ENCODE measurements at regions not wholly inside any gene's neighbourhood (a gene's known extent, or its start where the extent isn't known, plus 50 kb on each side); places are given as distances from the start of the nearest gene placed in this dataset.

DNA sequence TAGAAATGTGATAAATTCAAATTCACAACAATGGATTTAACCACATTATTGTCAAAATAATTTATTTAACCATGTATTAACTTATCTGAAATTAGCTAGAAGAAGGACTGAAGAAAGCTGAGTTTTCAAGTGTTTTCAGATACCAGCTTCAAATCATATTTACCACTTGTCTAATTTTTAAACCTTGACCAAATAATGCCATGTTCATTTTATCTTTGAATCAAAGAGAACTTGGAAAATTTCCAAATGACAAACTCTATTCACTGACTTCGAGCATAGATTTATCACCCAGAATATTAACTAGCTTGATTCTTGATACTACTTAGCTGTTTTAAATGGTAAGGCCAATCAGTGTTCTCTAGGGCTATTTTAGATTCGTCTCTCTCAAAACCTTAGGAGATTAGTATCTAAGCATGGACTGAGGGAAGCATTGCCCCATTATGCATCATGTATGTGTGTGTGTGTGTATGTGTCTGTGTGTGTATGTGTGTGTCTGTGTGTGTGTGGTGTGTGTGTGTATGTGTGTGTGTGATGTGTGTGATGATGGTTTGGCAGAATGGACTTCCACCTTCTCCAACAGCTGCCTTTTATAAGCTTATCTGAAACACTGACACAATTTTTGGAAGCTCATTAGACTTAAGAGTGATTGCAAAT is 667.5 kb upstream of the FANCL start:
- no peak overlapping the region for H3K27ac ChIP-seq (ENCODE audit: low read length)
- no peaks in the 10 kb centered on the region for H3K9me3 ChIP-seq (ENCODE audit: control insufficient read depth in 1 of 2, low read length in 2 of 2)
- H3K27me3 ChIP-seq (ENCODE audit: low read depth, low read length): no peaks in the 10 kb centered on the region
- H3K4me3 ChIP-seq (ENCODE audit: low read depth in 1 of 2, low read length in 2 of 2): no peak overlapping the region
- H3K36me3 ChIP-seq (ENCODE audit: control insufficient read depth in 1 of 2, insufficient read depth in 2 of 2, low read length in 2 of 2): no peaks in the 10 kb centered on the region
- H3K4me1 ChIP-seq (ENCODE audit: control insufficient read depth in 1 of 2, insufficient read depth in 2 of 2, low read length in 2 of 2): no peaks in the 10 kb centered on the region

DNA sequence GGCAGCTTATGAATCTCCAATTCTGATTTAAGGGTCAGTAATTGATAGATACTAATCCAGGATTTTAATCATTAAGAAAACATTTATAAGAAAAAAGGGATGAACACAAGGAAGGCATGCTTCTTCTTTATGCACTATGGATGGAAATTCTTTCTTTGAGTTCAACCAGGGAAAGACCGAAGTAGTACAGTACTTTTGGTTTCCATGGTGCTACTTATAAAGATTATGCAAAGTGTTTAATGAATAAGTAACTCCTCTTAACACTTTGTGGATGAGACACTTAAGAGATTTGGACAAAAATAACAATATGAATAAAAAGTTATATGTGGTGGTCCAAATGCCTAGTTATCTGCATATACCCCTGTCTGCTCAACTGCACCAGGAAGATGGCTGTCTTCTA is 666.5 kb upstream of the FANCL start:
- Histone ChIP-seq H3K9me3 (ENCODE audit: control insufficient read depth in 1 of 2, low read length in 2 of 2) (no peaks in the 10 kb centered on the region), H3K27me3 (ENCODE audit: low read depth, low read length) (no peaks in the 10 kb centered on the region), H3K4me1 (ENCODE audit: control insufficient read depth in 1 of 2, insufficient read depth in 2 of 2, low read length in 2 of 2) (no peaks in the 10 kb centered on the region), H3K36me3 (ENCODE audit: control insufficient read depth in 1 of 2, insufficient read depth in 2 of 2, low read length in 2 of 2) (no peaks in the 10 kb centered on the region), H3K27ac (ENCODE audit: low read length) (no peak overlapping the region), H3K4me3 (ENCODE audit: low read depth in 1 of 2, low read length in 2 of 2) (no peak overlapping the region)

DNA sequence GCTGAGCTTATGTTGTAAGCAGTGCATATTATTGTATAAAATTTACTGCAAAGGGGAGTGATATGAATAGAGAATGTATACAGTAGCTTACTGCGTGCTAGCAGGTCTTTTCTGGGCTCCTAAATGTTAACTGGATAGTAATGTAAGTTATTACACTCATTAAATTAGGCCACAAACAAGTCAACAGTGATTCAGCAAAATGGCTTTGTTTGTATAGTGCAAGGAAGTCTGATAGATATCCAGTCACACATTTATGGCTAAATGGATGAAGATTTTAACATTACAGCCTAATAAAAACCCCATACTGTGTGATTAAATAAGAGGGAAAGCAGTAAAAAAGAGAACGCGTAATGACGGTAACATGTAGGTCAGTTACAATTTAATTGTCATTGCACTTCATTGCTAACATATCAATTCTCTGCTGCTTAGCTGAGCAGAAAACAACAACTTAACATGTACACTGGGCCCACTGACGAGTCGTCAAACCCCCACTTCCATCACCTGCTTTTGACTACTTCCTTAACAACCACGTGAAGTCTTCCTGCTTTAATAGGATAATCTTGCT is 665.0 kb upstream of the FANCL start:
- Histone ChIP-seq H3K9me3 (ENCODE audit: control insufficient read depth in 1 of 2, low read length in 2 of 2) (no peaks in the 10 kb centered on the region), H3K36me3 (ENCODE audit: control insufficient read depth in 1 of 2, insufficient read depth in 2 of 2, low read length in 2 of 2) (no peaks in the 10 kb centered on the region), H3K27ac (ENCODE audit: low read length) (no peak overlapping the region), H3K27me3 (ENCODE audit: low read depth, low read length) (no peaks in the 10 kb centered on the region), H3K4me1 (ENCODE audit: control insufficient read depth in 1 of 2, insufficient read depth in 2 of 2, low read length in 2 of 2) (no peaks in the 10 kb centered on the region), H3K4me3 (ENCODE audit: low read depth in 1 of 2, low read length in 2 of 2) (no peak overlapping the region)

DNA sequence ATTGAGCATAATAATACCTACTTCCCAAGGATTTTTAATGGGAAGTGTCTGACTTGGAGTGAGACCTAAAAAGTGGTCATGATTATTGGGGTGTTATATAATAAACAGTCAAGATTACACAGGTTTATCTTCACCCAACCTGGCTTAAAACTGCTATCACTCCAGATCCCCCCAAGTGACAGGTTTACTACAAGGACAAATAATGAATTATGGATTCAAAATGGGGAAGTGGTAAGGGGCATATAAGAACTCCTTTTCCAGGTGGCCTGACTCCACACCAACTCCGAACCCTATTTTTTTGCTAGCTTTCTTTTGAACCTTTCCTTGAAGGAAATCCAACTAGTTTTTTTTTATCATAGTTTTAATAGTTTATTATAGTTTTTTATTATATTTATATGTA is 663.0 kb upstream of the FANCL start:
- H3K9me3 ChIP-seq (ENCODE audit: control insufficient read depth in 1 of 2, low read length in 2 of 2): no peaks in the 10 kb centered on the region
- no peaks in the 10 kb centered on the region for H3K27me3 ChIP-seq (ENCODE audit: low read depth, low read length)

DNA sequence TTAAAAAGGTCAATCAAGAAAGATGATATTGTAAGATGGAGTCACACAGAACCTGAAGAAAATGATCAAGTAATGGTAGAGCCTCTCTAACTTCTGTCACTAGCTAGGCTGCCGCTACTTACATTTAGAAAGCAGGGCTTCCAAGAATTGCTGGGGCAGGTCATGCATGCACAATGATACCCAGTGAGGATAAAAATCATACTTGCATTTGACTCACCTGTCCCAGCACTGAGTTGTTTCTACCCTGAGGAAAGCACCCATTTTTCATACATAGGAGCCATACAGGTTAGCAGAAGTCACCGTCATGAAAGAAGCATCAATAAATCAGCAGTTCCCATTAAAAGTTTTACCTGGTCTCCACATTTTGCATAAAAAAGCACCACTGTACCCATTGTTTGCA is 662.3 kb upstream of the FANCL start:
- Histone ChIP-seq H3K4me3 (ENCODE audit: low read depth in 1 of 2, low read length in 2 of 2) (no peak overlapping the region), H3K27me3 (ENCODE audit: low read depth, low read length) (no peaks in the 10 kb centered on the region), H3K9me3 (ENCODE audit: control insufficient read depth in 1 of 2, low read length in 2 of 2) (no peaks in the 10 kb centered on the region), H3K4me1 (ENCODE audit: control insufficient read depth in 1 of 2, insufficient read depth in 2 of 2, low read length in 2 of 2) (no peaks in the 10 kb centered on the region), H3K36me3 (ENCODE audit: control insufficient read depth in 1 of 2, insufficient read depth in 2 of 2, low read length in 2 of 2) (no peaks in the 10 kb centered on the region), H3K27ac (ENCODE audit: low read length) (no peak overlapping the region)

More for the DNA sequence above, 663.0 kb upstream of the FANCL start:
- H3K36me3 ChIP-seq (ENCODE audit: control insufficient read depth in 1 of 2, insufficient read depth in 2 of 2, low read length in 2 of 2): no peaks in the 10 kb centered on the region
- H3K27ac ChIP-seq (ENCODE audit: low read length): no peak overlapping the region
- no peak overlapping the region for H3K4me3 ChIP-seq (ENCODE audit: low read depth in 1 of 2, low read length in 2 of 2)
- no peaks in the 10 kb centered on the region for H3K4me1 ChIP-seq (ENCODE audit: control insufficient read depth in 1 of 2, insufficient read depth in 2 of 2, low read length in 2 of 2)

DNA sequence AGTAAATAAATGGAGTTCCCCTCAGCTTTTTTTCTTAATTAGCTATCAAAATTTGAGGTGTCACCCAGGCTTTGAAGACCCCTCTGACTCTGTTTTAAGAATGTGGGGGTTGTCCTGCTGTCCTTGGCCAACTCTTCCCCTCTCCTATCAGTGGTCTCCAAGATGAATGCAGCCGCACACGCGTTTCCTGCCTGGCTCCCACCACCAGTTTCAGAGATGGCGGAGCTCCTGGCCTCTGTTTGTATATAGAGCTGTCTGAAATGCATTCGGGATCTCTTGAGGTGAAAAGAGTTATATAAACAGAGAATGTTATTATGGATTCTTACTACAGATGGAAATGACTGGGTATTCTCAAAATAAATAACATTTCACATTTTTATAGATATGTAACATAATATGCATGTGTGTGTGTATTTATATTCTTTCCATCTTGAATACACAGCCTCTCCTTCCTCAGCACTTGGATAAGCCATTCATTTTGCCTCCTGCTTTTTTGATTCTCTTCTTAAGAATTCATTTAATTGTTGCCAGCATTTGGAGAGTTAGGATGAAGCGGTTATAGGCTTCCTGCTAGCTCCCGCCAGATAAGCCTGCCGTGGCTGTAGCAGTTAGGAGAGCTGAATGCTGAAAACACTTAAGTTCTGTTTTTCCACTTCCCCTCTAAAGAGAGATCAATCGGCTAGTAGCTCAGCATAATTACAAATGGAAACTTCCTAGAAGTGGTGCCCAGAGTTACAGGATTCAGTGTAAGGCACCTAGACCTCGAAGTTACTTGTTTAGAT is 659.3 kb upstream of the FANCL start:
- Histone ChIP-seq H3K4me3 (ENCODE audit: low read depth in 1 of 2, low read length in 2 of 2) (no peak overlapping the region), H3K27me3 (ENCODE audit: low read depth, low read length) (no peaks in the 10 kb centered on the region), H3K9me3 (ENCODE audit: control insufficient read depth in 1 of 2, low read length in 2 of 2) (no peaks in the 10 kb centered on the region), H3K27ac (ENCODE audit: low read length) (no peak overlapping the region), H3K36me3 (ENCODE audit: control insufficient read depth in 1 of 2, insufficient read depth in 2 of 2, low read length in 2 of 2) (no peaks in the 10 kb centered on the region), H3K4me1 (ENCODE audit: control insufficient read depth in 1 of 2, insufficient read depth in 2 of 2, low read length in 2 of 2) (no peaks in the 10 kb centered on the region)

DNA sequence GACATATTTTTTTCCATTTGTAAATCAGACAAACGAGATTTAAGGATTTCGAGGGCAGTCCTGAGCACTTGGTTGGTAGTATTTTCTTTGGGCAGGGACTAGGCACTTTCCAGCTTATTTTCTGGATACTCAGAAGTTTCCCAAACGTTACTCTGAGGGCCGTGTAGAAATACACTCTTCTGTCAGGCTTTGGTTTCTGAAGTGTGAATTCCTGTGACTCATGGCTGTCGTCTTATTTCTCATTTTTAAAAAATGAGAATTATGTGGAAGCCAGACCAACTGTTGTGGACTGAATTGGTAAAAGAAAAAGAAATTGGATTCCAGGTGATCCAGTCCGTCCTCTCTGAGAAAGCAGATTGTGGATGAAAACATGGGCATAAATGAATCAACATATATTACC is 658.6 kb upstream of the FANCL start:
- H3K27ac ChIP-seq (ENCODE audit: low read length): no peak overlapping the region
- H3K36me3 ChIP-seq (ENCODE audit: control insufficient read depth in 1 of 2, insufficient read depth in 2 of 2, low read length in 2 of 2): no peaks in the 10 kb centered on the region
- H3K4me3 ChIP-seq (ENCODE audit: low read depth in 1 of 2, low read length in 2 of 2): no peak overlapping the region
- no peaks in the 10 kb centered on the region for H3K9me3 ChIP-seq (ENCODE audit: control insufficient read depth in 1 of 2, low read length in 2 of 2)
- no peaks in the 10 kb centered on the region for H3K27me3 ChIP-seq (ENCODE audit: low read depth, low read length)
- H3K4me1 ChIP-seq (ENCODE audit: control insufficient read depth in 1 of 2, insufficient read depth in 2 of 2, low read length in 2 of 2): no peaks in the 10 kb centered on the region

DNA sequence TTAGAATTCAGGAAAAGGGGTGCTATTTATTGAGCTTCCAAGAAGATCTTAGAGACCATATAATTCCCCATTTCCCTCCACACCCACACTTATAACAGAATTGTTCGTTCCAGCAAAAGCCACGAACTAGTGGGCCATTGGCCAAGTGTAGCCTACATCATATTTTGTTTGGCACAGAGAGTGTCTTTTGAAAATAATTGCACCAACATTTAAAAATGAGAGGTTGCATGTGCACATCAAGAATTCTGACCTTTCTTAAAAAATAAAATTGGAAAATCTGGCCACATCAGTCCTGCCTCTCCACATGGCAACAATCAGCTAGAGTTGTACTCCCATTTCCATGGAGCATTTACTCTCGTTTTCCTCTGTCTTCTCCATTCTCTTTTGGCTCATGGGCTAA is 655.5 kb upstream of the FANCL start:
- no peaks in the 10 kb centered on the region for H3K9me3 ChIP-seq (ENCODE audit: control insufficient read depth in 1 of 2, low read length in 2 of 2)
- H3K27me3 ChIP-seq (ENCODE audit: low read depth, low read length): no peaks in the 10 kb centered on the region
- H3K27ac ChIP-seq (ENCODE audit: low read length): no peak overlapping the region
- no peaks in the 10 kb centered on the region for H3K36me3 ChIP-seq (ENCODE audit: control insufficient read depth in 1 of 2, insufficient read depth in 2 of 2, low read length in 2 of 2)
- H3K4me1 ChIP-seq (ENCODE audit: control insufficient read depth in 1 of 2, insufficient read depth in 2 of 2, low read length in 2 of 2): no peaks in the 10 kb centered on the region
- no peak overlapping the region for H3K4me3 ChIP-seq (ENCODE audit: low read depth in 1 of 2, low read length in 2 of 2)

DNA sequence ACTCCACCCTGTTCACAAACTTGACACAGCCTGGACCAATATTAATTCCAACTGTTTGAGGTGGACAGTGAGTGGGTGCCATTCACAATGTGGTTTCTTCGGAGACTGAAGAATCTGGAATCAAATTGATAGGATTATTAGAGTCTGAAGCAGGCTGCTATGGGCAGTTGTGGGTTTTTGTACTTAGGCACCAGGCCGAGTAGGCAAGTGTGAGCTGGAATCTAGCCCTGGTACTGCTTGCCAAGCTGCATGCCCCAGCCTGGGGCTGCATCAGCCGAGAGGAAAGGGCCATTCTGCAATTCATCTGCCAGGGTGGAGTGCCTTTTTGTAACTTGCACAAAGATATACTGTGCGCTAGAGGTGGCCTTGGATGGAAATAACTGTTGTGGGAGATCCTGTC is 654.7 kb upstream of the FANCL start:
- Histone ChIP-seq H3K36me3 (ENCODE audit: control insufficient read depth in 1 of 2, insufficient read depth in 2 of 2, low read length in 2 of 2) (no peaks in the 10 kb centered on the region), H3K27ac (ENCODE audit: low read length) (no peak overlapping the region), H3K27me3 (ENCODE audit: low read depth, low read length) (no peaks in the 10 kb centered on the region), H3K4me3 (ENCODE audit: low read depth in 1 of 2, low read length in 2 of 2) (no peak overlapping the region), H3K4me1 (ENCODE audit: control insufficient read depth in 1 of 2, insufficient read depth in 2 of 2, low read length in 2 of 2) (no peaks in the 10 kb centered on the region), H3K9me3 (ENCODE audit: control insufficient read depth in 1 of 2, low read length in 2 of 2) (no peaks in the 10 kb centered on the region)

DNA sequence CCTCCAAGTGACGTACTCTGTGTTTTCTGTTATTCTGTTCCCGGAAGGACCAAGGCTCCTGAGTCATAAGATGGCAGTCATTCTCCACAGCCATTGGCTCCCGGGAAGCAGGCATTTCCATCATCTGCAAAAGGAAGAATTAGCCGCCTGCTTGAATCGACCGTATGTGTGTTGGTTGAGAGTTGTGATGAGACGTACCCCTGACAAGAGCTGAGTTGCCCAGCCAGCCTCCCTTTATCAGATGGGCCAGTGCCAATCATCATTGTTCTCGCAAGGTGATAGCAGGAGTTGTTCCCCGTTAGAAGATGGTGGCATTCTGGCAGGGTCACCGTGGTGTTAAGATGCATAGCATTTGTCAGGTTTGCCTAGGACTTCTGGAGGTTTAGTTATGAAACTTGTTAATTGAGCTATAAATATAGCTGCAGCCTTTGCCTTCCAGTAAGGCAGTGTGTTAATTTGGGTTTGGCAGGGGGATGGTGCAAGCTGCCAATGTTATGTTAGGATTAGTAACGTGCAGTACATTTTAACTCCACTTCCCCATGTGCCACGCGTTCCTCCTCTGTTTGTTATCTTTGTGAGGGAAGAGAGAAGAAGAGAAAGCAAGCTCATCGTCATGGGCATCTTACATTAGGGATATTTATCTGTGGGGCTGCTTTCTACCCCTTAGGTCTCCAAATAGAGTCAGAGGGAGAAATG is 652.7 kb upstream of the FANCL start:
- no peak overlapping the region for H3K4me3 ChIP-seq (ENCODE audit: low read depth in 1 of 2, low read length in 2 of 2)
- no peaks in the 10 kb centered on the region for H3K4me1 ChIP-seq (ENCODE audit: control insufficient read depth in 1 of 2, insufficient read depth in 2 of 2, low read length in 2 of 2)
- H3K27ac ChIP-seq (ENCODE audit: low read length): no peak overlapping the region
- H3K27me3 ChIP-seq (ENCODE audit: low read depth, low read length): no peaks in the 10 kb centered on the region
- H3K36me3 ChIP-seq (ENCODE audit: control insufficient read depth in 1 of 2, insufficient read depth in 2 of 2, low read length in 2 of 2): no peaks in the 10 kb centered on the region
- H3K9me3 ChIP-seq (ENCODE audit: control insufficient read depth in 1 of 2, low read length in 2 of 2): no peaks in the 10 kb centered on the region

DNA sequence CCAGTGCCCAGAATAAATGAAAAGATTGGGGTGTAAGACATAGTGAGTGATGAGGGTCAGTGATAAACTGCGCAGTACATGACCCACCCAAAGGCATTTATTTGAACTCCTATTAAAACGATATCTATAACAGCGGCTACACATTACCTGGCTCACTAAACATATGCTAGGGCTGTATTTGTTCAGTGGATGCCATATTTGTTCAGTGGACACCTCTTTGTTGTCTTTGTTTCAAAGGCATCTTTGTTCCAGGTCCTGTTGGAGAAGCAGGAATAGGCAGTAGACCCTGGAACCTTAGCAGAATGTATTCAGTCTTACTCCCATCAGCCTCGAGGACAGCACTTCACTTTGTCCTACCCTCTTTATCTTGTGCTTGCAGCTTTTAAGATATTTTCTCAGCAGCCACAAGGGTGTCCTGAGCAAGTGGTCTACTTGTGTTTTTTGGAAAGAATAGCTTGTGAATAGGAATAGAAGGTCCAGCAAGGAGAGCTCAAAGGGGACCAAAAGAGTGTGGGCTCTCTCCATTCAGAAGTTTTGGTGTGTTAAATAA is 650.8 kb upstream of the FANCL start:
- Histone ChIP-seq H3K36me3 (ENCODE audit: control insufficient read depth in 1 of 2, insufficient read depth in 2 of 2, low read length in 2 of 2) (no peaks in the 10 kb centered on the region), H3K9me3 (ENCODE audit: control insufficient read depth in 1 of 2, low read length in 2 of 2) (no peaks in the 10 kb centered on the region), H3K4me3 (ENCODE audit: low read depth in 1 of 2, low read length in 2 of 2) (no peak overlapping the region), H3K4me1 (ENCODE audit: control insufficient read depth in 1 of 2, insufficient read depth in 2 of 2, low read length in 2 of 2) (no peaks in the 10 kb centered on the region), H3K27me3 (ENCODE audit: low read depth, low read length) (no peaks in the 10 kb centered on the region), H3K27ac (ENCODE audit: low read length) (no peak overlapping the region)
